Astrocyte of the cerebellum (primary cell): ENCODE measurements at regions not wholly inside any gene's neighbourhood (a gene's known extent, or its start where the extent isn't known, plus 50 kb on each side); places are given as distances from the start of the nearest gene placed in this dataset.

ENCODE experiments used
- DNase-seq: peaks from one replicate; pipeline ENCODE4 v3.0.0-alpha.2; 2011; ENCODE audit warnings: low read depth
- H3K4me3 ChIP-seq: 2 replicates; pipeline ENCODE4 v1.5.1; 2011; ENCODE audit warnings: mild to moderate bottlenecking, low read depth, low read length, moderate library complexity
- CTCF ChIP-seq: IDR thresholded peaks from 2 replicates; pipeline ENCODE4 v1.5.1; 2012; ENCODE audit warnings: low read length, low read depth, moderate library complexity, mild to moderate bottlenecking; ENCODE audit errors: missing control alignments
- in situ Hi-C: cut with HindIII; loops from 2 replicates; pipeline ENCODE4 v1.10.0; 2017; ENCODE audit warnings: low sequenced_read_pairs

DNA sequence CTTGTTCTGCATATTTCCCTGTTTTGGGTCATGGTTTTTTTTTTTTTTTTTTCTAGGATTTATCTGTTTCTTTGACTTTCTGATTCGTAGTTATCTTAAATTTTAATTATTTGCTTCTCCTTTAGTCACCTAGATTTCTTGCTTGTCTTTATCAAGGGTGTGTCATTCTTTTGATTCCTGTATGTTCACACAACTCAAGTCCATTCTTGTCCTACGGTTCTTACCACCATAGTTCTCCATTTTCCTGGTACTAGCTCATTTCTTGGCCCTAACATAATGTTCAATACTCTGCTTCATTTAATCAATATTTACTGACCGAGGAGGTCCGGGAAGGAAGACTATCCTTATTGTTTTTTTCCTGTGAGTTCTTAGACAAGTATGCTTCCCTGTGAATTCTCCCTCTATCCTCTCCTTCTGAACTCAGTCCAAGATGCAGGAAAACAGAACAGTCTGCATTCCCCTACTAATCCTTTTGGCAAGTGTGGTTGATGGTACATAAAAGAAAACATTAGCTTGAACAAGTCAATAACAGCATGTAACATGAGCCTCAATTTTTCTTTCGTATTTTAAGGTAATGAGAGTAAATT, 1346.4 kb upstream of the SEL1L start:
- no peak overlapping the region for H3K4me3 ChIP-seq
- no peak for DNase-seq
- in situ Hi-C loops = no loop called here
- no peak for TF ChIP-seq CTCF

GRCh38 chr14:82886670-82887069, 1353.0 kb upstream of the SEL1L start:
- H3K4me3 ChIP-seq = no peak overlapping the region
- in situ Hi-C loops = no loop called here

GRCh38 chr14:82889701-82890100, 1356.0 kb upstream of the SEL1L start:
- H3K4me3 ChIP-seq = no peak overlapping the region
- in situ Hi-C loops = loop anchor here (5.0 kb wide), 1 partner anchor 42 kb away; no protein-coding TSS in a partner anchor
- TF ChIP-seq CTCF = no peak
- DNase-seq = no peak

More at GRCh38 chr14:82886670-82887069, 1353.0 kb upstream of the SEL1L start:
- no peak for DNase-seq
- no peak for TF ChIP-seq CTCF

- no peak overlapping the region for H3K4me3 ChIP-seq
- TF ChIP-seq CTCF = no peak
- no peak for DNase-seq
- in situ Hi-C loops = no loop called here
Observed at GRCh38 chr14:82896476-82896875, 1362.8 kb upstream of the SEL1L start.

DNA sequence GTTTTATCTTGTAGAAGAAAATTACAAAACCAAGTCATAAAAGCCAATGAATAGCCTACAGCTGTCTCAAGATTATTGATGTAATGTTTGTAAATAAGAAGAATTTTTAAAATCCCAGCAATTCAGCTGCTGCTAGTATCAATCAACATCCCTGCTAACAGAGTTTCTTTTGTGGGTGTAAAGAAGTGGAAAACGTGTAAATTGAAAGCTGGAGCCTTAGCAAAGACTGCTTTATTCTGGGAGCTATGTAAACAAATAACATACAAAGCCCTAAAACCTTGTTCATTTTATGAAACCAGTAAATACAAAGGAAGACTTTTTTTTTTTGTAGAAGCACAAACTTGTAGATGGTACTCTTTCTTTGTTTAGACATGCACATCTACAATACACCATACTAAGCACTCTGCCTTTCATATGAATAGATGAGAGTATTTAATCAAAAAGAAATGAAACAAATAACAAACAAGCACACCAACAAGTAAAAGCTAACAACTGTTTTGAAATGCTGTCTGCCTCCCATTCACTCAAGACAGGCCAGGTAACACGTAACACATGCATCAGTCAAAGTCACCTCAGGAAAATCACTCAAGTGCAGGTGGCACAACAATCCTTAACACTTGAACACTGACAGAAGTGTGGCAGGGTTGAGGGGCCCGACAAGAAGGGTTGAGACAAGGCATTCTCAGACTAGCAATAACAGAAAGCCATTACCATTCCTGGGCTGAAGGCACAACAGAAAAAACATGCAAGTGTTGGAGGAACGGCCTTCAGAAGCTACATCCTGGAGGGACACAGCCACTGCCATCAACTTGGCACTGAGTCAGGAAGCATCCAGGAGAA, 1364.0 kb upstream of the SEL1L start:
- in situ Hi-C loops = no loop called here
- TF ChIP-seq CTCF = no peak
- no peak overlapping the region for H3K4me3 ChIP-seq
- DNase-seq = no peak

GRCh38 chr14:82905762-82906161, 1372.1 kb upstream of the SEL1L start:
- no peak for DNase-seq
- no peak for TF ChIP-seq CTCF
- in situ Hi-C loops = no loop called here
- H3K4me3 ChIP-seq = no peak overlapping the region
